DOHH2 (cell line): ENCODE measurements at regions not wholly inside any gene's neighbourhood (a gene's known extent, or its start where the extent isn't known, plus 50 kb on each side); places are given as distances from the start of the nearest gene placed in this dataset.

Source experiments
- H3F3A ChIP-seq: fragments of 200-600 bp; sonication (generic), shearing (Covaris generic); 2 replicates; pipeline ENCODE4 v1.6.0; 2016; ENCODE audit warnings: antibody characterized with exemption, mild to moderate bottlenecking; ENCODE audit not compliant: control insufficient read depth, insufficient read depth
- H3K27ac ChIP-seq: fragments of 200-600 bp; sonication (generic); 2 replicates; pipeline ENCODE4 v1.5.1; 2014; ENCODE audit warnings: low read depth, mild to moderate bottlenecking, low read length, moderate library complexity
- H3K27me3 ChIP-seq: fragments of 200-600 bp; sonication (generic); 2 replicates; pipeline ENCODE4 v1.6.1; 2014; ENCODE audit warnings: mild to moderate bottlenecking, low read length, mixed read lengths; ENCODE audit not compliant: control insufficient read depth
- H3K36me3 ChIP-seq: fragments of 200-600 bp; sonication (generic); 2 replicates; pipeline ENCODE4 v1.6.1; 2014; ENCODE audit warnings: mild to moderate bottlenecking, low read length, moderate library complexity, mixed read lengths; ENCODE audit not compliant: control insufficient read depth
- H3K4me1 ChIP-seq: fragments of 200-600 bp; sonication (generic); 2 replicates; pipeline ENCODE4 v1.6.1; 2014; ENCODE audit warnings: mild to moderate bottlenecking, low read length, mixed read lengths; ENCODE audit not compliant: control insufficient read depth
- H3K4me2 ChIP-seq: fragments of 200-600 bp; sonication (generic); 2 replicates; pipeline ENCODE4 v1.6.0; 2014; ENCODE audit warnings: mild to moderate bottlenecking, low read length, moderate library complexity
- H3K4me3 ChIP-seq: fragments of 200-600 bp; sonication (generic); 2 replicates; pipeline ENCODE4 v1.5.1; 2014; ENCODE audit warnings: mild to moderate bottlenecking, low read length, mixed read lengths
- H3K79me2 ChIP-seq: fragments of 200-600 bp; sonication (generic); 2 replicates; pipeline ENCODE4 v1.6.1; 2014; ENCODE audit warnings: mild to moderate bottlenecking, low read length, mixed read lengths; ENCODE audit not compliant: control insufficient read depth
- H3K9me2 ChIP-seq: fragments of 200-600 bp; sonication (generic); replicated peaks from 2 replicates; pipeline ENCODE4 v1.6.1; 2014; ENCODE audit warnings: mild to moderate bottlenecking, low read length, mixed read lengths; ENCODE audit not compliant: control insufficient read depth
- H3K9me3 ChIP-seq: fragments of 200-600 bp; sonication (generic); 2 replicates; pipeline ENCODE4 v1.6.1; 2014; ENCODE audit warnings: antibody characterized with exemption, low read length, mixed read lengths; ENCODE audit not compliant: control insufficient read depth, insufficient read depth
- H4K20me1 ChIP-seq: fragments of 200-600 bp; sonication (generic); 2 replicates; pipeline ENCODE4 v1.6.0; 2014; ENCODE audit warnings: low read depth, mild to moderate bottlenecking, antibody characterized with exemption, low read length, moderate library complexity; ENCODE audit not compliant: control insufficient read depth, insufficient read depth
- EZH2phosphoT487 ChIP-seq: fragments of 200-600 bp; sonication (generic); IDR thresholded peaks from 2 replicates; pipeline ENCODE4 v1.6.1; 2017; ENCODE audit warnings: borderline replicate concordance, mild to moderate bottlenecking, antibody characterized with exemption, low read length, moderate library complexity, mixed read lengths
- TF ChIP-seq, protein P1 (sequence below): fragments of 200-600 bp; sonication (generic); IDR thresholded peaks from one replicate; pipeline ENCODE4 v1.5.1; 2014; ENCODE audit warnings: antibody characterized with exemption, mild to moderate bottlenecking, low read depth, low read length; ENCODE audit not compliant: poor library complexity, severe bottlenecking

DNA sequence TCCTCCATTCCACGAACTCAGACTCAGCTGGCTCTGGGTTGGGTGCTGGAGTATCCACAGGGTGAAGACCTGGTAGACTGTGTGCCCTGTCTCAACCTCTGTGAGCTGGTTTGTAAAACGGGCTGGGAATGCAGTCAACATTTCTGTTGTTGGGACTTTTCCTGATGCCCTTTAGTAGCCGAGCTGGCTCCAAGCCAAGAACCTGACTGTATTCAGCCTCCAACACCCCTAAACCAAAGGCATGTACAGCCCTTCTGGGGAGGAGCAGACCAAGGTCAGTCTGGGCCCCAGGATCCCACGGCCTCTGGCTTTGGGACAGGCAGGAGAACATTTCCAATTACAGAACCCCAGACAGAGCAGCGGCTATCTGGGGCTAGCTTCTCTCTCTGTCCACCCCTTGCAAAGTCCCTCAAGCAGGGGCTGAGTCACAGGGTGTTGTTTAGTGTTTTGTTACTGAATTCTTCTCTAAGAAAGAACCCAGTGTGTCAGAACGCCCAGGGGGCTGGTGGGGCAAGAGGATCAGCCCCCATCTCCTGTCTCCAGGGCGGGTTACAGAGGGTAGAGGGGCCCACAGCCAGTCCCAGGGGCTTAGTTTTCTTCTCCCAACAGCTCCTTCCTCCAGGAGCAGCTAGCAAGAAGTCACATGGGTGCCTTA is 56.8 kb upstream of the SLC6A6 start:
- Histone ChIP-seq H3F3A (no peaks in the 10 kb centered on the region), H3K79me2 (no peaks in the 10 kb centered on the region), H3K36me3 (no peaks in the 10 kb centered on the region), H3K9me2 (no peaks in the 10 kb centered on the region), H3K27me3 (peaks cover 13% of the 10 kb centered on the region), H3K9me3 (no peaks in the 10 kb centered on the region), H4K20me1 (no peaks in the 10 kb centered on the region), H3K4me1 (no peaks in the 10 kb centered on the region), H3K4me3 (no peak overlapping the region), H3K4me2 (no peak overlapping the region), H3K27ac (no peak overlapping the region)
- TF ChIP-seq, protein P1, sequence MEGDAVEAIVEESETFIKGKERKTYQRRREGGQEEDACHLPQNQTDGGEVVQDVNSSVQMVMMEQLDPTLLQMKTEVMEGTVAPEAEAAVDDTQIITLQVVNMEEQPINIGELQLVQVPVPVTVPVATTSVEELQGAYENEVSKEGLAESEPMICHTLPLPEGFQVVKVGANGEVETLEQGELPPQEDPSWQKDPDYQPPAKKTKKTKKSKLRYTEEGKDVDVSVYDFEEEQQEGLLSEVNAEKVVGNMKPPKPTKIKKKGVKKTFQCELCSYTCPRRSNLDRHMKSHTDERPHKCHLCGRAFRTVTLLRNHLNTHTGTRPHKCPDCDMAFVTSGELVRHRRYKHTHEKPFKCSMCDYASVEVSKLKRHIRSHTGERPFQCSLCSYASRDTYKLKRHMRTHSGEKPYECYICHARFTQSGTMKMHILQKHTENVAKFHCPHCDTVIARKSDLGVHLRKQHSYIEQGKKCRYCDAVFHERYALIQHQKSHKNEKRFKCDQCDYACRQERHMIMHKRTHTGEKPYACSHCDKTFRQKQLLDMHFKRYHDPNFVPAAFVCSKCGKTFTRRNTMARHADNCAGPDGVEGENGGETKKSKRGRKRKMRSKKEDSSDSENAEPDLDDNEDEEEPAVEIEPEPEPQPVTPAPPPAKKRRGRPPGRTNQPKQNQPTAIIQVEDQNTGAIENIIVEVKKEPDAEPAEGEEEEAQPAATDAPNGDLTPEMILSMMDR: no peak
- TF ChIP-seq EZH2phosphoT487: no peak

DNA sequence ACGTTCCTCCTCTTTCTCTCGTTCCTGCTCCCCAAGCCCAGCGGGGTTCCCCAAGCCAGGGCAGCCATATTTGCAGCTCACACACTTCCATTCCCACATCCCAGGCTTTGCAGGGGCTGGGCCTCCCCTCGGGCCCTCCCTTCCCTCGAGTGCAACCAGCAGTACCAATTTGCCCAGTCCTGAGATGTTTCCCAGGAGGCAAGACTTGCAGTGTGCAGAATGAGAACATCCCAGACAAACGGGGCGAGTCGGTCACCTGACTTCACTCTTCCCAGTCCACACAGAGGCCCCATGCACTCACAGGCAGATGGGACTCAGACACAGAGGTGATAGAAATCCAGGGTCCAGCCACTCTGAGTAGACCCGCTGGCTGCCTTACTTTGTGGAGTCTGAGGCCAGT is 56.2 kb upstream of the SLC6A6 start:
- Histone ChIP-seq H3K9me3 (no peaks in the 10 kb centered on the region), H3F3A (no peaks in the 10 kb centered on the region), H3K27ac (no peak overlapping the region), H3K4me2 (no peak overlapping the region), H3K9me2 (no peaks in the 10 kb centered on the region), H3K4me3 (no peak overlapping the region), H3K79me2 (no peaks in the 10 kb centered on the region), H3K36me3 (no peaks in the 10 kb centered on the region), H3K4me1 (no peaks in the 10 kb centered on the region), H4K20me1 (no peaks in the 10 kb centered on the region), H3K27me3 (peaks cover 13% of the 10 kb centered on the region)
- no peak for TF ChIP-seq EZH2phosphoT487
- TF ChIP-seq, protein P1: no peak

DNA sequence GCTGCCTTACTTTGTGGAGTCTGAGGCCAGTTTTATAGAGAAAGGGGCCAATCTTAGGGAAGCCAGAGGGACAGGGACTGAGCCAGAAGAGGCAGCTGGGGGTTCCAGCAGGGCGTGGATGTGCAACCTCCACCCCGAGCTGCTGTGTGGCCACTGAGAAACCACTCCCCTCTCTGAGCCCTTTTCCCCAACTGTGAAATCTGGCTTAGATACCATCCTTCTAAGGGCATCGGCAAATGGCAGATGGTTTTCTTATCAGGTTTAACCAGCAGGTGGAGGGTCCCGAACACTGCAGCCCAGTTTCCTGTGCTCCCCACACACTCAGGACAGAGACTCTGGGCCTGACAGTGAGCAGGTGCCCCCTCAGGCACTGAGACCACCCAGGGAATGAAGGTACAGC is 55.8 kb upstream of the SLC6A6 start:
- Histone ChIP-seq H3K79me2 (no peaks in the 10 kb centered on the region), H4K20me1 (no peaks in the 10 kb centered on the region), H3K27ac (no peak overlapping the region), H3K36me3 (no peaks in the 10 kb centered on the region), H3K4me3 (no peak overlapping the region), H3F3A (no peaks in the 10 kb centered on the region), H3K9me3 (no peaks in the 10 kb centered on the region), H3K9me2 (no peaks in the 10 kb centered on the region), H3K4me2 (no peak overlapping the region), H3K4me1 (peaks cover under 1% of the 10 kb centered on the region; the same call in 1 of the 2 replicates), H3K27me3 (peaks cover 13% of the 10 kb centered on the region)
- TF ChIP-seq, protein P1: no peak
- TF ChIP-seq EZH2phosphoT487: no peak
